HUDEP-2 (cell line): ENCODE measurements at regions not wholly inside any gene's neighbourhood (a gene's known extent, or its start where the extent isn't known, plus 50 kb on each side); places are given as distances from the start of the nearest gene placed in this dataset.
"Not testable (repeated sequence)": the region's sequence is repeated elsewhere in the genome, so short reads cannot be mapped to it uniquely, and the experiment has no call there.

Experiments
- DNase-seq, 76 experiments: peaks; one replicate each; lab custom pipeline; 2025; ENCODE audit not compliant: unreplicated experiment in 76 of 76; lab: John Stamatoyannopoulos, UW

DNA sequence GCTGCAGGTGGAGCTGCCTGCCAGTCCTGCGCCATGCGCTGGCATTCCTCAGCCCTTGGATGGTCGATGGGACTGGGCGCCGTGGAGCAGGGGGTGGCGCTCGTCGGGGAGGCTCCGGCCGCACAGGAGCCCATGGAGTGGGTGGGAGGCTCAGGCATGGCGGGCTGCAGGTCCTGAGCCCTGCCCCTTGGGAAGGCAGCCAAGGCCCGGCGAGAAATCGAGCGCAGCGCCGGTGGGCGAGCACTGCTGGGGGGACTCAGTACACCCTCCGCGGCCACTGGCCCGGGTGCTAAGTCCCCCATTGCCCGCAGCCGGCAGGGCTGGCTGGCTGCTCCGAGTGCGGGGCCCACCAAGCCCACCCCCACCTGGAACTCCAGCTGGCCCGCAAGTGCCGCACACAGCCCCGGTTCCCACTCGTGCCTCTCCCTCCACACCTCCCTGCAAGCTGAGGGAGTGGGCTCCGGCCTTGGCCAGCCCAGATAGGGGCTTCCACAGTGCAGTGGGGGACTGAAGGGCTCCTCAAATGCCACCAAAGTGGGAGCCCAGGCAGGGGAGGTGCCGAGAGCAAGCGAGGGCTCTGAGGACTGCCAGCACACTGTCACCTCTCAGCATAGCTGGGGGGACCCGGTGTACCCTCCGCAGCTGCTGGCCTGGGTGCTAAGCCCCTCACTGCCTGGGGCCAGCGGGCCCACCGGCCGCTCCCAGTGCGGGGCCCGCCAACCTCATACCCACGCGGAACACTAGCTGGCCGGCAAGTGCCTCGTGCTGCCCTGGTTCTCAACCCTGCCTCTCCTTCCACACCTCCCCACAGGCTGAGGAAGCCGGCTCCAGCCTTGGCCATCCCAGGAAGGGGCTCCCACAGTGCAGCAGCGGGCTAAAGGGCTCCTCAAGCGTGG, 742.7 kb downstream of the SOCS6 start:
- not testable (repeated sequence) for DNase-seq

DNA sequence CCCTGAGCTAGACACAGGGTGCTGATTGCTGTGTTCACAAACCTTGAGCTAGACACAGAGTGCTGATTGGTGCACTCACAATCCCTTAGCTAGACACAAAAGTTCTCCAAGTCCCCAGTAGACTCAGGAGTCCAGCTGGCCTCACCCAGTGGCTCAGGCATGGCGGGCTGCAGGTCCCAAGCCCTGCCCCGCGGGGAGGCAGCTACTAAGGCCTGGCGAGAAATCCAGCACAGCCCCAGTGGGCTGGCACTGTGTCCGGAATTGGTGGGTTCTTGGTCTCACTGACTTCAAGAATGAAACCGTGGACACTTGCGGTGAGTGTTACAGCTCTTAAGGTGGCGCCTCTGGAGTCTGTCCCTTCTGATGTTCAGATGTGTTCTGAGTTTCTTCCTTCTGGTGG, 741.2 kb downstream of the SOCS6 start:
- not testable (repeated sequence) for DNase-seq

DNA sequence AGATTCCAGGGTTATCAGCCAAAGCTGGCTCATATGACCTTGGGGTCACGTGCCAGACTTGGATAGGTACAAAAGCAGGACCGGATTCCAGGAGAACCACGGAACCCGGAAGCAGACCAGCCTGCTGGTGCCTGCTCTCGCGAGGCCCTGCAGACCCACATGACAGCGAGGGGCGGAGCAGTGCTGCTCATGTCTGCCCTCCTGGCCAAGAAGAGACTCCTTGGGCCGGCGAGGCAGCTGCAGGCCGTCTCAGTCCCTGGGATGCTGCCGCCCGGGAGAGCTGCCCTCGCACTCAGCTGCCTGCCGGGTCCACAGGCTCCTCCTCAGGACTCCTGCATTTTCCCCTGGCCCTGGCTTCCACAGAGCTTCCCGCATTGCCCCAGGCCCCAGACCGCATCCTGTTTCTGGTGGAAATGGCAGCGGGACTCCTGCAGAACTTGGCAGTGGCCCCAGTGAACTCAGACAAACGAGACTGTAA, 739.5 kb downstream of the SOCS6 start:
- no peak for DNase-seq

DNA sequence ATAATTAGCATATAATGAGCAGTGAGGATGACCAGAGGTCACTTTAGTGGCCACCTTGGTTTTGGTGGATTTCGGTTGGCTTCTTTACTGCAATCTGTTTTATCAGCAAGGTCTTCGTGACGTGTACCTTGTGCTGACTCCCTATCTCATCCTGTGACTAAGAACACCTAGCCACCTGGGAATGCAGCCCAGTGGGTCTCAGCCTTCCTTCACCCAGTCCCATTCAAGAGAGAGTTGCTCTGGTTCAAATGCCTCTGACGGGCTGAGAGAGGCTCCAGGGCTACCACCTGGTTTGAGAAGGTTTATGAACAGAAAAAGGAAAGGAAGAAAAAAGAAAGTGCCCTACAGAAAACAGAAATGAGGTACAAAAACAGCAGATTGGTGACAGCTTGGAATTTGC, 738.7 kb downstream of the SOCS6 start:
- no peak for DNase-seq

DNA sequence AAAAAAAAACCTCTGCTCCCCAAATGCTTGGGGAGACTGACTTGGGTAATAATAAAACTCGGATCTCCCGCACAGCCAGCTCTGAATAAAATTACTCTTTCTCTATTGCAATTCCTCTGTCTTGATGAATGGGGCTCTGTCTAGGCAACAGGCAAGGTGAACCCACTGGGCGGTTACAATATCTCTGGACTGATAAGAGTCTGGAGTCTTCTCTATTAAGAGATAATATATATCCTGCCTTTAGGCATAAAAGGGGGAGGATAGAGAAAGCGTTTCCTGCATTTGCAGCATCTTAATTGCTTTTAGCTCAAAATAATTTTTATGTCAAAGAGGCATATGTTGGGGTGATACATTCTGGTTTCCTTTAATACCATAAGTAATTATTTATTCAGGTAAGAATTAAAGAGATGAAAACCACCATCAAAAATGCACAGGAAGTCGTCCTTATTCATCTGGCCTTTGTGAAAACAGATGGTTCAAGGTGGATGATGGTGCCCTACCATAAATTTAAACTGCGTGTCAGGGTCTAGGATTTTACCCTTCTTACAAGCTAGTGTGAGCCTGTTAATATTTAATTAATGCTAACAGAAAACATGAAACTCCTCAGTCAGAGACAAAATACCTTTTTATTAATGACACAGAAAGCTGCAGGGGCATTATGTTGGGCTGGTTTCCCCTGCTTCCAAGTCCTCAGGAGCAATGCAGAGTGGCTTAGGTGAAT, 736.8 kb downstream of the SOCS6 start:
- DNase-seq, result peak in 1 of 76 experiments; percentile 5

DNA sequence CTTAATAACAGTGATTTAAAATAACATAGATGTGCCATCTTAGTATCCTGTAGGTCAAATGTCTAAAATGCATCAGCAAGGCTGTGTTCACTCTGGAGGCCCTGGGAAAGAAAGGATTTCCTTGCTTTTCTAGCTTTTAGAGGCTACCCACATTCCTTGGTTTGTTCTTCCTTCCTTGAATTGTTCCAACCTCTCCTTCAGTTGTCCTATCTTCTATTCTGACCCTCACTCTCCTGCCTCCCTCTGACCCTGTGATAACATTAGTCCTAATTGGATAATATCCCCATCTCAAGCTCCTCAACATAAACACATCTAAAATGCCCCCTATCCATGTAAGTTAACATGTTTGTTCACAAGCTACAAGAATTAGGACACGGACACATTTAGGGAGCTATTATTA, 733.5 kb downstream of the SOCS6 start:
- DNase-seq, result no peak

DNA sequence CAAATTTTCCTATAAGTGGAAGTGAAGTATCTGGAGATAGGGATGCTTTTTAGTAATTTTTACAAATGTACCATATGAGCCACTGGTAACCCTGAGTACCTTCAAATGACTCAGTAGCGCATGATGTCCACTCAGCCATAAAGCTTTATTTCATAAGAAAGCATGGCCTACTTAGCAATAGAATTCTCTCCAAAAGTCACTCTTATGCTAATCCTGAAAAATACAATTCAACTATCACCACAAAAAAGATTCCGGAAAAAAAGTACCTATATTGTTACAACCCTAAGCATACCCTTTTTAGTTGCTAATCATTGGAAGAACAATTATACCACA, 732.2 kb downstream of the SOCS6 start:
- no peak for DNase-seq

DNA sequence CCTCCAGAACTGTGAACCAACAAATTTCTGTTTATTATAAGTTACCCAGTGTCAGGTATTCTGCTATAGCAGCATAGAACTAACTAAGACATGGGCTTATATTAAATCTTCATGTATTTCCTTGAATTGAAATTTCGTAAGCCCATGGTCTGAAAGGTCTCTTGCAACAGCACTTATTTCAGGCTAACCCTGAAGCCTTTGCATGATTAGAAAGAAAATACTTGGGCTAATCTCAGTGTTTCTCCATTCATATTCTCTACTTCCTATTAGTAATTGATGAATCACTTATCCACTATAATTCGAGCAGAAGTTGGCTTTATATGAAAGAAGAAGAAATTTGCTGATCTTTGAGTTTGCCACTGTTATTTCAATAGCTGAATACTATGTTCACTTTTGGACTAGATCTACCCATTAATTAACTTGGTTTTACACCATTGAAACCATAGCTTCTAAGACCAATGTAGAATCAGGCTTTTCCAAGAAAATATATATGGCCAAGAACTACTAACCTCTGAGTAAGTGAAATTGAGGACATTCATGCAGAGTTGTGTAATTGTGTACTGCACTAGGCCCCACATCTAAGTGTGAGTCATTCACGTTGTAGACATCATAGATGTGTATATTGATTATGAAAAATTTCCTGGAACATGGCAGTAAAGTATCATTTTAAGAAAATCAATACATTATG, 731.6 kb downstream of the SOCS6 start:
- DNase-seq, result no peak

DNA sequence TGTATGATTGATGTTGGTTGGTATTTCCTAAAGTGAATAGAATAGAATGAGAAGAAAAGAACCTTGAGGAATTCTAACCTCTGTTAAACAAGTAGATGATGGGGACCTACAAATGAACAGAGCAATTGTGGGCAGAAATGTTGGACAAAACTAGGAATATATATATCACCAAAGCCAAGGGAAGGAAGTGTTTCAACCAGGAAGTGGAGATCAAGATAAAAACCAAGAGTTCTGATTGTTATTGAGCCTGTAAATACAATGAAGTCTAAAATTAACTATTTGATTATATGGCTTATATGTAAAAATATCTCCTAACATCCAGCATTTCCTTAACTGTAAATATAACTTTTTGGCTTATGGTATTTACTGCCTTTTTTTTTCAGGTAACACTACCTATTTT, 730.0 kb downstream of the SOCS6 start:
- no peak for DNase-seq

DNA sequence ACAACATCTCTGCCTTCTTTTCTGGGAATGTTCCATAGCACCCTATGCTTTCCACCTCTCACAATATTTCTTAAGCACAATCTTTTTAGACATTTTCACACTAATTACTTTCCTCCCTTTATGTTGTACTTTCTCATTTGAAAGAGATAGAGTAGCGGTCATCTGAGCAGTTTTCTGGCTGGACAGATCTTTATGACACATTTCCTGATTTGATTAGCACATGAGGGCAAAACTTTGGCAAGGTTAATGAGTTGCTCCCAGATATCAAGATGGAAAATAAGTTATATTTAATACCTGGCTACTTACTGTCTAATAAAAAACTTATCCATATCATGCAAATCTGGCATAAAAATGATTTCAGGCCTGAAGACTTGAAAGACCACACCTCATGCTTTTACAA, 723.9 kb downstream of the SOCS6 start:
- DNase-seq, result no peak

DNA sequence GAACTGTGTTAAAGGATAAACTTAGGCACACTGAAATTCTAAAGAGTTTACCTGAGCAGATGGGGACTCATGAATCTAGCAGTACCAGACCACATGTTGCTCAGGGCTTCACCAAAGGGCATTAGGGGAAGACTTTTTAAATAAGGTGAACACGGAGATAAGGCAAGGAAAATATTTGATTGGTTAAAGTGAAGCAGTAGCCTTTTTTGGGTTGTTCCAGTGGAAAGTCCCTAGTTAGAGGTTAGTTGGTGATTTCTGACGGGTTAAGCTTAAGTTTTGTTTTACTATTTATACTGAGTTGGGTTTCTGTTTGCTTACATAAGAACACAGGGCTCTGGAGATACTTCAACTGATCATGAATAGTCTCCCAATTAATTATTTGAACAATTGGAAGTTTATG, 722.5 kb downstream of the SOCS6 start:
- DNase-seq, result no peak

DNA sequence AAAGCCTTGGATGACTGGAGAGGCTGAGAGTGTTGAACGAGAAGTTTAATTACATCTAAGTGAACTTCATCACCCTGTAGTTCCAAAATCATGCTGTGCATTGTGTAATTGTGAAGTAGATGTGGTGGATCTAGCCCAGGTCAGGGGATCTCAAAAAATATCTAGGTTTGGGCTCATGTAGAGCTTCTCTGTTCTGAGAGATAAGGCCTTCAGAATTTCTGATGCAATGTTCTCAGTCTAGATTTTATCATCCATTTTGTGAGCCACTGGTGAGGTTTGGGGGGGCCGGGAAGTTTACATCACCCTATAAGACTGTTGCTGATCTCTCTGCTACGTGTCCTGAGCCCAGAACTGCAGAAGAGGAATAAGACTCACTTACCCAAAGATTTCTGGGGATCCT, 719.4 kb downstream of the SOCS6 start:
- peak in 3 of 76 experiments; percentile 18 to 54 (median 24) for DNase-seq

DNA sequence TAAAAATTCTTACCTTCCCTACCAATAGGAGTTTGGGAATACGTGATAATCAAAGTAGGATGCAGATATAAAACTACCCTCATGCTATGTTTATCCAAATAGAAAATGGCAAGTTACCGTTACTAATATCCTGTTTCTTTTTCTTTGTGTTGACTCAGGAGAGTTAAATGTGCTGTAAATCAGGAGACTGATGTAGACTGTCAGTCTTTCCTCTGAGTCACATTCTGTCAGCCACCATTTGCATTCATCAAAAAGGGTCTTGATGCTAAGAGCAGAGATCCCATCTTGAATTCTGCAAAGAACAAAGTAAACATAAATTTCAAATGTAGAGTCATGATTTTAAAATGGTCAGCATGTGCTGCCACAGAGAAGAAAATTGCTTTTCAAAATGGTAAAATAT, 712.8 kb downstream of the SOCS6 start:
- no peak for DNase-seq

DNA sequence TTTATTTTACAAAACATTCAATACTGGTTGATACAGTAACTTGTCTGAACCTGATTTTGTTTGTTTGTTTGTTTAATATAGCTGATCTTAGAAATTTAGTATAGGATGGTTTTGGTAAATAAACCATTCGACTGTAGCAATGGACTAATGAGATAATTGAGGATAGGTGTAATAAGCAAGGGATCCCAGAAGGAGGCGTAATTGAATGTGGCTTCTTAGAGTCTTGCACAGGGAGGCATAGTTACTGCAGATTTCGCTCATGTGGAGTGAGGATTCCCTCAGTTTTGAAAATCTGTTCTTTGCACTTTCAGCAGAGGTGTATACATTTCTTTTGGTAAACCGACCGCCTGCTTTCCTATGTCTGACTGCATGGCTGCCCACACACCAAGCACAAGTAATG, 709.6 kb downstream of the SOCS6 start:
- DNase-seq, result peak in 3 of 76 experiments; percentile 9 to 34 (median 13)

DNA sequence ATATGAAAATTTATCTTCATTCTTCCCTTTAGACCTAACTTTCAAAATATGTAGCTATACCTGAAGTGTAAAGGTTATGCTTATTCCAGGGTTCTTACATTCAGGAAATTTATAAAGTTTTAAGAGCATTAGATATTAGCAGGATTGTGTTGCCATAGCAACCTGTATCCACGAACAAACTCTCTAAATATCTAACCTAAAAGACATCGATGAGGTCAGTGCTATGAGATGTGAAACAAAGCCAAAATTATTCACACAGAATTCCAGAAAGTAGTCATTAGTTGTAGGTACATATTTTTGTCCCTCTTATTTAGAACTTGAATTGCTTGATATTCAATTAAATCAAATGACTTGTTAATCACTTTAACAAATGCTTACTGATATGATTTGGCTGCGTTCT, 705.3 kb downstream of the SOCS6 start:
- DNase-seq, result no peak

DNA sequence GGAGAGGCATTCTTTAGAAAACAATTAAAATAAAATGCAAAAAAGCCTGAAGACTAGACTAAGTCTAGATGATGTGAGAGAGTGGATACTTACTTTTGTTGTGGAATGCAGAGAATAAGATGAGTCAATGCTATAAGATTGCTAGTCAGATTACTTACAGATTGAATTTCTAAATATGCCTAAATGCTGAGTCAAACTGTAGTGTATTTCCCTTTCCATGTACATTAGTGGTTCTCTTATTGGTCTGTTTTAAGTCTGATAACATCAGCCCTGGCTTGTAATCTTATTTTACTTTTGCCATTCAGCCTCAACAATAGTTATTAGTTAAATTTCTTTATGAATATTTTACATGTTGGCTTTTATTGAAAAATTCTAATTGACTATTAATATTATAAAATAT, 702.7 kb downstream of the SOCS6 start:
- DNase-seq, result no peak

DNA sequence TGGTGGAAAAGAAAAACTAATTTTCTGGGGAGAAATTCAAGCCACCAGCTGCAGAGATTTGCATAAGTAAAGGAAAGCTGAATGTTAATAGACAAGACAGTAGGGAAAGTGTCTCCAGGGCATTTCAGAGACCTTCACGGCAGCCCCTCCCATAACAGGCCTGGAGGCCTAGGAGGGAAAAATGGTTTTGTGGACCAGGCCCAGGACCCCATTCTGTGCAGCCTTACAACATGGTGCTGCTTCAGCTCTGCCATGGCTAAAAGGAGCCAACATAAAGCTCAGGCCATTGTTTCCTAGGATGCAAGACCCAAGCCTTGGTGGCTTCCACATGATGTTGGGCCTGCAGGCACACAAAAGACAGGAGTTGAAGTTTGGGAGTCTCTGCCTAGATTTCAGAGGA, 697.1 kb downstream of the SOCS6 start:
- no peak for DNase-seq

DNA sequence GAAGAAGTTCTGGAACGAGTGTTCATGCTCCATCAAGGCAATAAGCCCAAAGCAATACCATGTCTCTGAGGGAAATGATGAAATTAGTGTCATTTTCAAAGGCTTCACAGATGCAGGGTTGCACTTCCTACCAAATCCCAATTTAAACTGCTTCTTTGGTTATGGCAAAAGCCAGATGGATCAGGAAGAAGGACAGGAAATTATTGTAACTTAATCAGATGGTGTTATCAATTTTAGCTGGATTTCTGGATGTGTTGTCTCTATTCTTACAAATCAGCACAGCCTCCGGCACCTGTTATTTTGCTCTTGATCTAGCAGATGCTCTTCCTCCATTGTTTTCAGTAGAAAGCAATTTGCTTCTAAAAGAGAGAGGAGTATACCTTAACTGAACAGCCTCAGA, 693.4 kb downstream of the SOCS6 start:
- DNase-seq, result no peak

DNA sequence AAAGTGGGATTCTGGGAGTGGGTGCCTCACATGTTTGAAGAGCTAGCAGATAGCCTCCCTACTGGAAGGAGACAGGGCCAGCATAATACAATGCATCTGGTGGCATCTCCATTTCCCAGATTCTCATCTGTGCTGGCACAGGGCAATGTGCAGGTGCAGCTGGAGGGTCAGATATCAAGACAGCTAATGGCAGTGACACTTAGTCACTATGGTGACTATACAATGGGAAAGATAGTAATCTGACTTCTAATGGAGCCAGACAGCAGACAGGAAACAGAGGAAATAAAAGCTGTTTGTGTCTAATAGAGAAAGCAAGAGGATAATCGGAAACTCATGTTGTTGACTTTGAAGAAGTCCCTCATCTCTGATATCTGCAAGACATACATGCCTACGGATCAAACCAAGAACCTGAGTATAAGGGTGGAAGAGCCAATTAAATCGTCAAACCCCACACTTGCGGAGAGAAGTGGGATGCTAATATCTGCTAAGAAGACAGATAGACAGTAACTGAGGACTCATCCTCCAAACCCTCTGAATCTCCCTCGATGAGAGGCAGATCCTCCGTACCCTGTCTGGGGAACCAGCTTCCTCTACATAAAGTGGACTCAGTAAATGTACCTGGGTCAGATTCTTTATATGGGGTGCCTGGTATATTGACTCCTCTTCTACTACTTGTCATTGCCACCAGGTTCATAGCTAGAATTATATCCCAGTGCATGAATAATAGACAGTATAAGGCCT, 692.7 kb downstream of the SOCS6 start:
- no peak for DNase-seq

DNA sequence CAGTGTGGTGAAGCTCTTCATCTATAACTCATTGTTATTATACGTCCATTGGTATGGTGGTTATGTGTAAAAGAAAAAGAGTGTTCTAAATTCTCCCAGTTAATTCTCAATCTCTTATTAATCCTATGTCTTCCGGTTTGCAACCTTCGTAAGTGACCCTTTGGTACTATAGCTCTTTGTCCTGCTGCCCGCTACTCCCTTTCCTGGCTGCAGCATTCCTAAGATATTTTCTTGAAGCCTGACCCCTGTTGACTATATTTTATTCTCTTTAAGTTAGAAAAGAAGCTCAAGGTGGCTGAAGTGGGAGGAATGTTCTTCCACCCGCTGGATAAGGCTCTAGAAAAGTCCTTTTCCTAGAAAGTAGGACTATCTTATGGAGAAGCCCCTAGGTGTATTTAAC, 684.8 kb downstream of the SOCS6 start:
- DNase-seq, result no peak

DNA sequence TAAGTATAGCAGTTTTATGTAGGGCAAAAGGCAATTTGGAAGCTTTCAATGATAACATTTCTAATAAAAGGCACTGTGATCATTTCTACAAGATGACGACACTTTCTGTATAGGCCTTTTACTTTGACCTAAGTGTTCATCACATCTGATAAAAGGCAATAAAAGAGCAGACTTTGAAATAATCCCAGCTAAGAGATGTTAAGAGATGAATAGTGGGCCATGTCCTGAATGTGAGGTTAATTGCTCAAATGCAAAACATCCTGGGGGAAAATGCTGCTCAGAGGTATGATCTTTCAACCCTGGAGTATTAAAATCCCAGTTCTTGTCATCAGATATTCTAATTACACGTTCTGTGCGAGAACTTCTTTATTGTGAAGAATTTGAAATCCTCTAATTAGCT, 677.6 kb downstream of the SOCS6 start:
- DNase-seq, result no peak
